PC-9 (cell line): ENCODE measurements at regions not wholly inside any gene's neighbourhood (a gene's known extent, or its start where the extent isn't known, plus 50 kb on each side); places are given as distances from the start of the nearest gene placed in this dataset.

Experiments
- BruUV-seq: library from RNA; stranded (reverse); fragments of 400-500 nt; replicated peaks from 2 replicates; lab custom pipeline; 2021; lab: Mats Ljungman, UMichigan
- CTCF ChIA-PET: fragments of 300-600 bp; sonication (Branson Sonifier 250); formaldehyde crosslinking; loops from one replicate; lab custom pipeline; 2022; ENCODE audit warnings: antibody characterized with exemption; lab: Charles Lee
- POLR2A ChIA-PET: fragments of 300-600 bp; sonication (Branson Sonifier 250); formaldehyde crosslinking; loops from one replicate; lab custom pipeline; 2022; ENCODE audit warnings: antibody characterized with exemption; ENCODE audit not compliant: unreplicated experiment; lab: Charles Lee
- DNase-seq, 2 experiments: peaks; one replicate each; pipeline versions ENCODE4 v3.0.0 to v3.0.0-alpha.2; 2015 to 2022; ENCODE audit warnings: mixed read lengths in 1 of 2
- H2AFZ ChIP-seq: fragments of 200-600 bp; sonication (generic); 2 replicates; pipeline ENCODE4 v1.8.1; 2017; ENCODE audit warnings: antibody characterized with exemption
- H3F3A ChIP-seq: fragments of 200-600 bp; sonication (generic); 2 replicates; pipeline ENCODE4 v1.8.1; 2017; ENCODE audit warnings: antibody characterized with exemption, mild to moderate bottlenecking, low read depth; ENCODE audit not compliant: insufficient read depth
- H3K27ac ChIP-seq: fragments of 200-600 bp; sonication (generic); 2 replicates; pipeline ENCODE4 v1.6.1; 2016; ENCODE audit warnings: mixed run types
- H3K27me3 ChIP-seq: fragments of 200-600 bp; sonication (generic); 2 replicates; pipeline ENCODE4 v1.6.1; 2016; ENCODE audit warnings: low read depth, mixed run types; ENCODE audit not compliant: insufficient read depth
- H3K36me3 ChIP-seq: fragments of 200-600 bp; sonication (generic); 2 replicates; pipeline ENCODE4 v1.6.1; 2016; ENCODE audit warnings: low read depth, mixed run types
- H3K4me1 ChIP-seq: fragments of 200-600 bp; sonication (generic); replicated peaks from 2 replicates; pipeline ENCODE4 v1.6.1; 2016; ENCODE audit warnings: mixed run types; ENCODE audit not compliant: insufficient read depth
- H3K4me2 ChIP-seq: fragments of 200-600 bp; sonication (generic); 2 replicates; pipeline ENCODE4 v1.6.1; 2017; ENCODE audit warnings: mixed run types
- H3K4me3 ChIP-seq: fragments of 200-600 bp; sonication (generic); 2 replicates; pipeline ENCODE4 v1.6.1; 2016; ENCODE audit warnings: mixed run types
- H3K79me2 ChIP-seq: fragments of 200-600 bp; sonication (generic); 2 replicates; pipeline ENCODE4 v1.6.1; 2017; ENCODE audit warnings: low read depth, mixed run types
- H3K9me2 ChIP-seq: fragments of 200-600 bp; sonication (generic); 2 replicates; pipeline ENCODE4 v1.8.1; 2017; ENCODE audit warnings: mild to moderate bottlenecking; ENCODE audit not compliant: insufficient read depth
- H3K9me3 ChIP-seq: fragments of 200-600 bp; sonication (generic); 2 replicates; pipeline ENCODE4 v1.8.1; 2016; ENCODE audit warnings: low read depth; ENCODE audit not compliant: insufficient read depth
- H4K20me1 ChIP-seq: fragments of 200-600 bp; sonication (generic); 2 replicates; pipeline ENCODE4 v1.8.1; 2017; ENCODE audit not compliant: insufficient read depth
- EZH2 ChIP-seq: fragments of 200-600 bp; sonication (generic); IDR thresholded peaks from 2 replicates; pipeline ENCODE4 v1.8.0; 2017; ENCODE audit warnings: antibody characterized with exemption, low read depth
- intact Hi-C: fragments of 100-400 bp; cut with micrococcal nuclease; formaldehyde crosslinking; loops from one replicate; pipeline ENCODE4 v1.10.0; 2022; ENCODE audit not compliant: unreplicated experiment
- TF ChIP-seq, protein P1 (sequence below): fragments of 200-600 bp; sonication (generic); conservative IDR thresholded peaks from 2 replicates; pipeline ENCODE4 v1.6.1; 2017; ENCODE audit warnings: mixed run types, antibody characterized with exemption, mild to moderate bottlenecking, moderate library complexity

DNA sequence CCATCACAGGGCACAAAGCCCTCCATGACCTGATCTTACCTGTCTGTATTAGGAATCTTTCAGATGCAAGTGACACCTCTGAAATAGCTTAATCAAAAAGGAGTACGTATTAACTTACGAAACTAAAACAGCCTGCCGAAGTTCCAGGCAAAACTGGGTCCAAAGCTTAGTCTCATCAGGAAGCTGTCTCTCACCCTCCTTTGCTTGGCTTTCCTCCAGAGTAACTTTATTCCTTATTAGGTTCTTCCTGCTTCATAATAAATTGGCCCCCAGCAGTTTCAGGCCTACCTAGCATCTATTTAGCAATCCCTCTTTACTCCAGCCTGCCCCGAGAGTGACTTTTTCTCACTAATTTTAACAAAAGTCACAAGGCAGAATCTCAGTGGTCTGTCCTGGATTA, 58.4 kb upstream of the STK32A start:
- no peak overlapping the region for H2AFZ ChIP-seq

DNA sequence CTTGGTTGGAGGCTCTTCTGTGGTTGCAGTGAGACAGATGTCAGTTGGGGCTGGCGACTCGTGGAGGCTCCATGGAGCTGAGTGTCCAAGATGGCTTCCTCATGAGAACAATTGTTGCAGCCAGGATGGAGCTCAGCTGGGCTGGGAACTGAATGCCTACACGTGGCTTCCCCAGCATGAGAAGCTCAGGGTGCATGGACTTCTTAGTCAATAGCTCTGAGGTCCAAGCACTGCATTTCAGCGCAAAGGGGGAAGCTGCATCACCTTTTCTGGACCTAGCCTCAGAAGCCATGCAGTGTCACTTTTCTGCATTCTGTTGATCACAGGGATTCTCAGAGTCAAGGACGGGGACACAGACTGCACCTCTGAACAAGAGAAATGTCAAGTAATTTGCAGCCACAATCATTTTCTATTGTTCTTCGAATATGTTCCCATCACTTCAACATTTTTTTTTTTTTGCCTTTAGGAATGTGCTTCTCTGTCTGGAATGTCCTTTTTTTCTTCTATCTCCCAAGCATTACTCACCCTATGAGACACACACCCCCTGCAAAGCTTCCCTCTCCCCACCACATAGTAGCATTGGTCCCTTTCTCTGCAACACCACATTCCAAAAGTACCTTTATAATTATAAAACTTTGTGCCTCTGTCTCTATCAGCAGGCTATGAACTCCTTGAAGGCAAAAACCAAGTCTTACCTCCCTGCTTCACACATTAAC, 57.5 kb upstream of the STK32A start:
- no peak overlapping the region for H3K27ac ChIP-seq
- BruUV-seq, result no TSS peak
- intact Hi-C loops, result no loop called here
- TF ChIP-seq, protein P1, sequence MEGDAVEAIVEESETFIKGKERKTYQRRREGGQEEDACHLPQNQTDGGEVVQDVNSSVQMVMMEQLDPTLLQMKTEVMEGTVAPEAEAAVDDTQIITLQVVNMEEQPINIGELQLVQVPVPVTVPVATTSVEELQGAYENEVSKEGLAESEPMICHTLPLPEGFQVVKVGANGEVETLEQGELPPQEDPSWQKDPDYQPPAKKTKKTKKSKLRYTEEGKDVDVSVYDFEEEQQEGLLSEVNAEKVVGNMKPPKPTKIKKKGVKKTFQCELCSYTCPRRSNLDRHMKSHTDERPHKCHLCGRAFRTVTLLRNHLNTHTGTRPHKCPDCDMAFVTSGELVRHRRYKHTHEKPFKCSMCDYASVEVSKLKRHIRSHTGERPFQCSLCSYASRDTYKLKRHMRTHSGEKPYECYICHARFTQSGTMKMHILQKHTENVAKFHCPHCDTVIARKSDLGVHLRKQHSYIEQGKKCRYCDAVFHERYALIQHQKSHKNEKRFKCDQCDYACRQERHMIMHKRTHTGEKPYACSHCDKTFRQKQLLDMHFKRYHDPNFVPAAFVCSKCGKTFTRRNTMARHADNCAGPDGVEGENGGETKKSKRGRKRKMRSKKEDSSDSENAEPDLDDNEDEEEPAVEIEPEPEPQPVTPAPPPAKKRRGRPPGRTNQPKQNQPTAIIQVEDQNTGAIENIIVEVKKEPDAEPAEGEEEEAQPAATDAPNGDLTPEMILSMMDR, result no peak
- no peak for TF ChIP-seq EZH2
- H3K4me3 ChIP-seq, result no peak overlapping the region
- H3F3A ChIP-seq, result no peaks in the 10 kb centered on the region
- H3K27me3 ChIP-seq, result peaks cover 16% of the 10 kb centered on the region
- H3K9me3 ChIP-seq, result no peaks in the 10 kb centered on the region
- H3K36me3 ChIP-seq, result no peaks in the 10 kb centered on the region
- H3K4me2 ChIP-seq, result no peak overlapping the region
- no peaks in the 10 kb centered on the region for H3K9me2 ChIP-seq
- no peak for DNase-seq
- ChIA-PET CTCF (no interaction called here), POLR2A (no interaction called here)
- H3K79me2 ChIP-seq, result no peaks in the 10 kb centered on the region
- H3K4me1 ChIP-seq, result no peaks in the 10 kb centered on the region
- no peaks in the 10 kb centered on the region for H4K20me1 ChIP-seq
- no peak overlapping the region for H2AFZ ChIP-seq

More for the DNA sequence above, 58.4 kb upstream of the STK32A start:
- no peak overlapping the region for H3K27ac ChIP-seq
- no peaks in the 10 kb centered on the region for H3F3A ChIP-seq
- H3K36me3 ChIP-seq, result no peaks in the 10 kb centered on the region
- no peak for TF ChIP-seq EZH2
- TF ChIP-seq, protein P1, result no peak
- no peak for DNase-seq
- no peaks in the 10 kb centered on the region for H3K79me2 ChIP-seq
- H3K4me3 ChIP-seq, result no peak overlapping the region
- intact Hi-C loops, result no loop called here
- no peaks in the 10 kb centered on the region for H3K9me3 ChIP-seq
- no peaks in the 10 kb centered on the region for H3K4me1 ChIP-seq
- no peaks in the 10 kb centered on the region for H3K9me2 ChIP-seq
- H3K4me2 ChIP-seq, result no peak overlapping the region
- BruUV-seq, result no TSS peak
- POLR2A ChIA-PET, result no interaction called here
- CTCF ChIA-PET, result no interaction called here
- H4K20me1 ChIP-seq, result no peaks in the 10 kb centered on the region
- peaks cover 7% of the 10 kb centered on the region for H3K27me3 ChIP-seq

DNA sequence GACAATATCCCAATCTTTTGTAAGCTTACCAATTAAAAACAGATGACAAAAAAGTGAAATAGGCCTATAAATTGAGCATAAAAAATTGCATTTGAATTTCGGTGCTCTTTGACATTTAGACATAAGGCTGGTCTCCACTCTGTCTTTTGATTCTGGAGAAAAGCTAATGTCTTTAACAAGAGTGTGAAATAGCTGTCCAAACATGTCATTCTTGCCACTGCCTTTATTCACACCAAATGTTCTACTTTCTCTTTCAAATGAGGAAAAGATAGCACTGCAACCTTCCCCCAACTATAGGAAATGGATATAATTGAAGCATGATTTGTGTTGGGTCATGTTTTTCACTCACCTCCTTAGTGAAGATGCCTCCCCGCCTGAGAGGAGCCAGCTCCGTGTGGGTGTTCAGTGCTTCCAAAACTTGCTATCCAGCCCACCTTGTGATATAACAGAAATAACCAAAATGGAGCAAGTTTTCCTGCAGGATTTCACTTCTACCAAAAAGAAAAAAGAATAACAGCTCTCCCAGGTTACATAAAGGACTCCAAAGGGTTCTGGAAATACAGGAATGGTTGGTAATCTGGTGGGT, 55.2 kb upstream of the STK32A start:
- BruUV-seq, result no TSS peak
- Histone ChIP-seq H3K27ac (no peak overlapping the region), H3K9me3 (no peaks in the 10 kb centered on the region), H3F3A (no peaks in the 10 kb centered on the region), H2AFZ (no peak overlapping the region), H3K4me1 (no peaks in the 10 kb centered on the region), H3K4me3 (no peak overlapping the region), H4K20me1 (no peaks in the 10 kb centered on the region), H3K79me2 (no peaks in the 10 kb centered on the region), H3K9me2 (no peaks in the 10 kb centered on the region), H3K4me2 (no peak overlapping the region), H3K36me3 (no peaks in the 10 kb centered on the region), H3K27me3 (peaks cover 22% of the 10 kb centered on the region)
- intact Hi-C loops, result loop anchor here (1.0 kb wide), 1 partner anchor 15 kb away; no protein-coding TSS in a partner anchor
- ChIA-PET POLR2A (no interaction called here), CTCF (interaction anchor here (1.7 kb wide), 1 partner anchor 9 kb away, joined by 6 read pairs; no protein-coding TSS in a partner anchor)
- no peak for DNase-seq
- TF ChIP-seq, protein P1, result no peak
- TF ChIP-seq EZH2, result no peak
